ENCODE measurements at regions not wholly inside any gene's neighbourhood (a gene's known extent, or its start where the extent isn't known, plus 50 kb on each side); places are given as distances from the start of the nearest gene placed in this dataset.
"Not testable (repeated sequence)": the region's sequence is repeated elsewhere in the genome, so short reads cannot be mapped to it uniquely, and the experiment has no call there.

DNA sequence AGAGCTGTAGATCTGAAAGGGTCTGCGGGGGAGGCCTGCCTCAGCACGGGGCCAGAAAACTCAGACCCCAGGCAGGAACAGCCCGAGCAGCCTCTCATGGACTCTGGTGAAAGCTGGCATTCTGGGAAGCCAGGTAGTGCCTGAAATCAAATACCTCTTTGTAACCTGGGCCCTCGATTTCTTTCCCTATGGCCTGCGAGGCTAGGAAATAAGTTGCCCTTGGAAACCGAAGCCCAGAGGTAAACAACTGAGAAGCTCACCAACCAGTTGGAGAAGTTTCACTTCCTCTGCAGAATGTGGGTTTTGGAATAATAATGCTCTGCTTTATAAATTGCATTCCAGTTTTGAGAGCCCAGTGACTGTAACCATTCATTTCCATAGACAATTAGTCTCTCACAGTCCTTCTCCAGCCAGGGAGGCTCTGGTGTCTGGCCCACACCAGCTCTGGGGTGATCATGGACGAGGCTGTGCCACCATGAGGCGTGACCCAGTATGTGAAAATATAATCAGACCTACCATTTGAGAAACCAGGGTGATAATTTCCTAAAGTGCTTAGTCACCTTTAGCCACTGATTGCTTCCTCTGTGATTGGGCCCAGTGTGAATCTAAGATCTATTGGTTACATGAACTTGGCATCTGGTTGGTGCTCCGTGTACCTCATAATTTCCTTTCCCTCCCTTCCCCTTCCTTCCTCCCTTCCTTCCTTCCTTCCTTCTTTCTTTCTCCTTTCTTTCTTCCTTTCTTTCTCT is 133.1 kb upstream of the PELI1 start:
- DNase-seq (ENCODE audit: low read depth in 4 of 4, low spot score in 2 of 4), result no peak

- not testable (repeated sequence) for DNase-seq (ENCODE audit: low read depth in 4 of 4, low spot score in 2 of 4)
These were observed 136.6 kb upstream of the PELI1 start for GRCh38 chr2:64280812-64281211.

DNA sequence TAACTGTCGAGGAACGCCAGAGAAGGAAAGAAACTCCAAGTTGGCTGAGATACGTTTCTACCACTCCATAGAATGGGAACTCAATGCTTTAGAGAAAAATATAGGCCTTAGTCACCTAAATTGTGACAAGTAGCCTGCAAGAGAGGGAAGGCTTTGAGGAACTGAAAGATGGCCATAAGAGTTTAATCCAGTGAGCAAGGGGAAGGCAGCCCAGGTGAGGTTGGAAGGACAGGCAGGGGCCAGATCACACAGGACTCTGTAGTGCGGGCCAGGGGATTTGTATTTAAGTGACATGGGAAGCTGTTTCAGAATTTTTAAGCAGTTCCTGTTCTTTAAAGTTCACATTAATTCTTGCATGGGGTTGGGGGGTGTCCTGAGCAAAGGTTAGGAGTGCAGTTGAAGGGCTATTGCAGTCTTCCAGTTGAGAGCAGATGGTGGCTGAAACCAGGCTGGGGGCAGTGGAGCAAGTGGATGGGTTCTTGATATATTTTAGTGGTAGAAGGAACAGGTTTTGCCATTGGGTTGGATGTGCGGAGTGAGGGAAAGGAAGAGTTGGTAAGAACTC is 138.9 kb upstream of the PELI1 start:
- DNase-seq (ENCODE audit: low read depth in 4 of 4, low spot score in 2 of 4), result no peak

GRCh38 chr2:64283641-64284361 is 139.6 kb upstream of the PELI1 start:
- DNase-seq (ENCODE audit: low read depth in 4 of 4, low spot score in 2 of 4), result no peak

GRCh38 chr2:64284751-64285150 is 140.5 kb upstream of the PELI1 start:
- DNase-seq (ENCODE audit: low read depth in 4 of 4, low spot score in 2 of 4), result no peak

- DNase-seq (ENCODE audit: low read depth in 4 of 4, low spot score in 2 of 4), result no peak
These were observed 143.1 kb upstream of the PELI1 start for GRCh38 chr2:64287202-64287740.

DNA sequence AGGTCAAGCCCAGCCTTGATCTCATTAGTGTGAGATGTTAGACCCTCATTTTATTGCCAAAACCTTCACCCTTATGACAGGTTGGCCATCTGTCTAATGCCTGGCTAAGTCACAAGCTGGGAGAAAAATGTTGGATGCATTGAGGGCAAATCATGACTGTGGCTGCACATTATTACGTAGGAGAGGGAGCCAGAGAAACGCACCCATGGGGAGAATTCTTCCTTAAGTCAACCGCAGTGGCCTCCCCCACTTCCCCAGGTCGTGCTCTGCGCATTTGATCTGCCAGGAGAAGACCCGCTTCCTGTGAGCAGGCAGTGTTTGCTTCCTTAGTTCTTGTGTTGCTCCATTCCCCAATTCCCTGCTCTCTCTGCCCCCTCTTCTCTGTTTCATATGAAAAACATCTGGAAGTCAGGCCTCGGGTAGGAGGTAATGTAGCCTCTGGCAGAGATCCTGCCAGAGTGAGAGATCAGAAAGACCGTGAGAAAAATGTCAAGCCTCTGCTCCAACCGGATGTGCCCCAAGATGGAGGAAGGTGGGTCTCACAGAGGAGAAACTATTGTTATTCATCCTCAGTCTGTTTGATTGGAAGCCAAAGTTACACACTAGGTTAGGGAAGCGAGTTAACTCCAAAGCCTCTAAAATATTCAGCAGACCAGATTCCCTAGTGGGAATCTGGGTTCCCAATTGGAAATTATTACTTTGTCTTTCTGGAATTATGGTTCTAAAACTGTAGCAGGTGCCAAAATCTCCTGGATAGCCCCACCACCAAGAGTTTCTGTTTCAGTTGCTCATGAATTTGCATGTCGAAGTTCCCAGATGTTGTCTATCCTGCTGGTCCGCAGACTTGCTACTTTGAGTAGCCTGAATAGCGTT is 144.3 kb upstream of the PELI1 start:
- no peak for DNase-seq (ENCODE audit: low read depth in 4 of 4, low spot score in 2 of 4)

DNA sequence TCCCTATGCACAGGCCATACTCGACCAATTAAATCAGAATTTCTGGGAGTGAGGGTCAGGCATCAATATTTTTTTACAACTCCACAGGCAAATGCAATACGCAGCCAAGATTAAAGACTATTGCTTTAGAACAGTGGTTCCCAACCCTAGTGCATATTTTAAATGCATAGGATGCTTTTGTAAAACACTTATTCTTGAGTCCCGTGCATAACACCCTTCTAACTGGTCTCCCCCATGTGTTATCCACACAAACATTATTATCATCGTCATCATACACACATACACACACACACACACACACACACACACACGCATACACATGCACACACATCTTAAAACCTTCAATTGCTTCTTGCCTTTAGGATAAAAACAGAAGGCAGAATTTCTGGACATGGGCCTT is 145.0 kb upstream of the PELI1 start:
- DNase-seq (ENCODE audit: low read depth in 4 of 4, low spot score in 2 of 4), result no peak

DNA sequence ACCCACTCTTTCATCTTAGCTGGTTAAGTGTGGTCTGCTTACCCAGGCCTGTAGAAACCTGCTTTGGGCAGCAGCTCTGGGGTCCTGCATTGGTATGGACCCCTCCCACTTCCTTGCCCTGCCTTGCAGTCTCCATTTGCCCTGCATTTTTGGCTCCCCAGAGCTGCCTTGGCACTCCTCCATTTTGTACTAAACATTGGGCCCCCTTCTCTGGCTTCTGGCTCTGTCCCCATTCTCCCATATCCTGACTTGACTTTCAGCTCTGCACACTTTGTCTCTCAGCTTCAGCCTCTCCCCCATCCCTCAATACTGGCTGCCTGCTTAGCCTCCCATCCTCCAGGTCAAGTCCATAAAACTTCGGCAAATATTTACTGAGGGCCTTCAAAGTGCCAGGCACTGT is 145.5 kb upstream of the PELI1 start:
- no peak for DNase-seq (ENCODE audit: low read depth in 4 of 4, low spot score in 2 of 4)

- no peak for DNase-seq (ENCODE audit: low read depth in 4 of 4, low spot score in 2 of 4)
These were observed 147.0 kb upstream of the PELI1 start for GRCh38 chr2:64291181-64291580.

- no peak for DNase-seq (ENCODE audit: low read depth in 4 of 4, low spot score in 2 of 4)
These were observed 151.3 kb upstream of the PELI1 start for GRCh38 chr2:64295326-64296139.

DNA sequence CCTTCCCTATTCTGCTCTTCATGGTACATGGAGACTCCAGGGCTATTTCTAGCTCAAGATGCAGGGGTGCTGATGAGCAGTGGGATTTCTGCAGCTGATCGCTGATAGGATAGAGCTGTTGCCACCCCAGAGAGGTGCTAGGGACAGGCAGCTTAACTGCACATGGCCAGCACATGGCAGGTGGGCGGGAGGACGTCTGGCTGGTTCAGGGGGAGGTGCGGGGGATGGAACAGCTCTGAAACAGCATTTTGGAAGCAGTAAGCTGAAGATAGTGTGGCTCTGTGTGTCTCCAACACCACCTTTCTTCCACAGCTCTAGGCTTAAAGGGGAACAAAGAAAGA is 151.9 kb upstream of the PELI1 start:
- DNase-seq (ENCODE audit: low read depth in 4 of 4, low spot score in 2 of 4), result no peak

DNA sequence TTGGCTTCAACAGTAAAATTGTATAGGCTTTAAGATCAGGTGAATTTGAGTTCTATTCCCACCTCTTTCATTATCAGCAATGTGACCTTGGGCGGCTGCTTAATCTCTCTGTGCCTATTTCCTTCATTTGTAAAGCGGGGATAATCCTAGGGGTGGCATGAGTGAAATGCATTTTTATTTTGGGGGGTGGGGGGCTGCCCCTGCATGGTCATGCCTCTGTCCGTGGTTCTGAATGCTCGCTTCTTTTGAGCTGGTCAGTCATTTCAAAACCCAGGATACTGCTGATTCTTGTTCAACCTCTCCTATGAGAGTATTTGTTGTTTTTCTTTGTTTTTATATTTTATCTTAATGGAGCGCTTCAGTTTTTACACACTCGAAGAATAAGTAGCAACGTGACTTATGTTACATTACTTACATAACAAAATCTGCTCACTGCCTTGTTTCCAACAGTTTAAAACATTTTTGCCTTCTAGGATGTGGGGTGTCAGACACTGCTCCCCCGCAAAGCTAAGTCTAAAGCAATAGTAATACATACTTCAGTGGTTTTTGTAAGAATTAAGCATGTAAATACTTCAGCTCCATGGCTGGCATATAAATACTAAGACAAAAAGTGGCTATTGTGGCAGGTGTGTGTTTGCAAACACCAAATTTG is 152.6 kb upstream of the PELI1 start:
- DNase-seq (ENCODE audit: low read depth in 4 of 4, low spot score in 2 of 4), result no peak

GRCh38 chr2:64298161-64298560 is 153.9 kb upstream of the PELI1 start:
- DNase-seq (ENCODE audit: low read depth in 4 of 4, low spot score in 2 of 4), result no peak

DNA sequence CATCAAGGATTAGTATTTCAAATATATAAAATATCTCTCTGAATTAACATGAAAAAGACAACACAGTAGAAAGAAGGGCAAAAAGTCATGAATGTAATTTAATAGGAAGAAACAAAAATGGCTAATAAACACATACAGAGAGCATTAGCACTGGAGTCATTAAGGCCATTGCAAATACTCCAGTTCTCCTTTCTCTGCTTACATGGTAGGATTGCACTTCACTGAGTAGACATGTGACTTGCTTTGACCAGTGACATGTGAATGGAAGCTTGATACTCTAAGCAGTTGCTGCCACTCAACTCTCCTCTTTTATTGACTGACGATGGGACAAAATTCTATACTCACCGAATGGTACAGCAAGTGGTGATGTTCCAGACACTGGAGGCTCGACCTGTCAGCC is 153.9 kb upstream of the LGALSL start:
- no peak for DNase-seq (ENCODE audit: low read depth in 4 of 4, low spot score in 2 of 4)

- no peak for DNase-seq (ENCODE audit: low read depth in 4 of 4, low spot score in 2 of 4)
These were observed 150.7 kb upstream of the LGALSL start for GRCh38 chr2:64303250-64303649.

- DNase-seq (ENCODE audit: low read depth in 4 of 4, low spot score in 2 of 4), result no peak
These were observed 146.5 kb upstream of the LGALSL start for GRCh38 chr2:64307421-64307820.

DNA sequence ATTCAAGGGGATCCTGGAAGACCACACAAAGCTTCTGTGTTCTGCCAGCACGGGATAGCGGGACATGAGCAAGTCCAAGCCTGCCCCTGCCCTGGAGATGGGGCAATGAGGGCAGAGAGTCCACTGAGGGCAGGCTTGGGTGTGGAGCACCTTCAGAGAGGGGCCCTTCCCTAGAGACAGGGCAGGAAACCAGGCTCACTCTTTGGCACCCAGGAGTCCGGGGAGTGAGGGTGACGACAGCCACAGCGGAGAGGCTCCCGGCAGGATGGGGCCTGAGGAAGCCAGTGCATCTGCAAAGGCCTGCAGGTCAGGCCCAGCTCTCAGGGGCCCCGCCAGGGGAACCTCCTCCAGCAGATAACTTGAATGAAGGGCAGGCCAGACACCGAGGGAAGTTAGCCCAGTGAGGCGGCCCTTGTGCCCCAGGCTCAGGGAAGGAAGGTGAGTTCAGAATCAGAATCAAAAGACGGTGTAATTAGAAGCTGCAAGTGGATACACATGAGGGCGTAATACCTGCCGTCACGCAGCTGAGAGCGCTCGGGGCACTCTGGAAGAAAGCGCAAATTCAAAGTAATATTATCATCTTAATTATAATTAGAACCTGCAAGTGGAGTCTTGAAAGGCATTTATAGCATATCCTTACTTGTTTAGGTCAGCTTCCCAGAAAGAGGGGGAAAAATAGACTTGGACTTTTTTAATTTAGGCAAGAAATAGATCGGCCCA is 142.6 kb upstream of the LGALSL start:
- DNase-seq (ENCODE audit: low read depth in 4 of 4, low spot score in 2 of 4), result no peak
